ENCODE measurements at regions not wholly inside any gene's neighbourhood (a gene's known extent, or its start where the extent isn't known, plus 50 kb on each side); places are given as distances from the start of the nearest gene placed in this dataset.

DNA sequence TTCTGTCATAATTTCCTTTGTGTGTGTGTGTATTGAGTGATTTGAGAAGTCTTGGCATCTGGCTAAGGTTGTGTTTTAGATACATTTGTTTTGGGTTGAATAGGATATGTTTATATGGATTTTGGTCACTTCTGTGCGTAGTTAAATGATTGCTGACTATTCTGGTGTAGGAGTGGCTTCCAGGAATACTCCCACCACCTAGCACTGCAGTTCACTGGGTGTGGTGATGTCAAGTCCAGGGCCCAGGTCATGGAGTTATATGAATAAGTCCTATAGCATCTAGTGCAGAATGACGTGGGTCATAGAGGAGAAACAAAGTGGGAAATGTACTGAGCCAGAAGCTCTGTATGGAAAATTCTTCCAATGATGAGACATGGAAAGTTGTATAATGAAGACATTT lies 465.4 kb upstream of the CCL2 start:
- no peak for DNase-seq

DNA sequence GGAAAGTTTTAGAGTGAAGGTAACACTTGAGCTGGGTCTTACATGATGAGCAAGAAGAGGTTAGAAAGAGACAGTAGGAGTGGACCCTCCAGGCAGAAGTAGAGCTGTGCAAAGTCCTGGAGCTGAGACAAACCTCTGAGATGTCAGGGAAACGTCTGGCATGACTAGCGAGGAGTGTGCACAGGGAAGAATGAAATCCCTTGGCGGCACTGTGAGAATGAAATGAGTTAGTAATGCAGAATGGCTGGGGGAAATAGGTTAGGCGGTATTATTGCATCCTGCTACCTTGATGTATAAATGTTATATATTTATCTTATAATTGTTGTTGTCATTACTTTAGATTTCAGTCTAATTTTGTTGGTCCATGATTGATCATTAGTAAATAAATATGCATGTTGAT lies 457.9 kb upstream of the CCL2 start:
- no peak for DNase-seq

DNA sequence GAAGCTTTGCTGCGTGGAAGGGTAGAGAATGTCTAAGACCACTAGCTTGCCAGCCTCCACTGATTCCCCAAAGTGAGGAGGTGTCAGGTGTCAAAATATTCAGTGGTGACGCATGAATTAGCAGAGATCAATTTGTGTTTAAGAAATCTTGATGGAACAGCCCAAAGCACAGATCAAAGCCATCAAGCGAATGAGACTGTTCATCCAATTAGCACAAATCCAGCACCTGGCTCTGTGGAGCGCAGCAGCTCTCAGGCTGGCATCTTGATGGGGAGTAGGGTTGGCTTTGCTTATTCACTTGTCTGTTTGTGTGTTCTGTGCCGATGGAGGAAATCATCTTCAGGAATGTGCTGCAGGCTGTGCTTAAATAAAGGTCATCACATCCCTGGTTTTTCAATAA lies 456.8 kb upstream of the CCL2 start:
- no peak for DNase-seq

DNA sequence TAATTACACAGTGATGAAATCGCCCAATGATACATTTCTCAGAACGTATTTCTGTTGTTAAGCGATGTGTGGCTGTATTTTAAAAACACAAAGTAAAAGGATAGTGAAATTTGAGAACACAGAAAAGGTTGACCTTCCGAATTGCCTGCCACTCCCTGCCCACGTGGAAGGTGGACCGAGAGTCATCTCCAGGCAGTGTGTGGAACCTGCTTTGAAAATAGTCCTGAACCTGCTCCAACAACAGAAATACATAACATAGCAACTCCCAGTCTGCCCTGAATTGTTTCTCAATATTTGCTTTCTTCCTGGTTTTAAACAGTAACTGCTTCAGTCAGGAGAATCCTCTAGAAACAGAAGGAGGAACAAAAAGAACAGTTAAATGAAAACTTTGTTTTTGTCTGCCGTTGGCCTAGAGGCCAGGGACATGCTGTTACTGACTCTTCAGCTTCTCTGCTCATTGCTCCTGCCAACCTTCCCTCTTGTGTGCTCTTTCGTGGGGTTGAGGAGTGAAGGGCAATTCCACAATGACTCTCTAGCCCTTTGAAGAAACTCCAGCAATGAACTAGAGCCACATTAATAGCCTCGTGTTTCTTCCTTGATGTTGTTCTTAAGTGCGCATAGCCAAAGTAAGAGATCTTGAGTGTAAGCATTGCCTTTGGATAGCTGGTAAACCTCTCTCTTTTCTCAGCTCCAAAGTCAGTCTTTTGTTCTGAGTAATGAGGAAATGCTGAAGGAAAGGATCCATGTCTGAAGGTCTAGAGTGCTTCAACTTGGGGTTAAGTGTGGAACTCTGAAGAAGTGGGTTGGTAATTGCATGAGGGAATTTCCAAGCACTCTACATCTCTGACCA lies 452.5 kb upstream of the CCL2 start:
- no peak for DNase-seq

DNA sequence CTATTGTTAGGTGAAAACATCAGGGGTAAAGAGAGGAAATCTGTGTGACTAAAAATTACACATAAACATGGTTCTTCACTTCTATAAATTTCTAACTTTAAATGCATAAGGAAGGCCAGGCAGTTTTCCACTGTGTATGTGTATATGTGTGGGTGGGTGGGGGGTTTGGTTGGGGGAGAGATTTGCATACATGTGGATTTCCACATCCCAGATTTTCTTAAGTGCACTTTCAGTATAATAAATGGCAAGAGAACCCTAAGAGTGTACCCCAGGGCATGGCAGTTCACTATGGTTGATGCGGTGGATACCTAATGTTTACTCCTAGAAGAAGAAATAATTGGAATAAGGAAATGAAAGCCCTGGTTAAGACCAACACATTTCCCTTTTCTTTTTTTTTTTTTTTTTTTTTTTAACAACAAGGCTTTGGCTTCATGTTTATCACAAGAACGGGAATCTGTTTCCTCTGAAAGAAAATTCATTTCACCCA lies 451.8 kb upstream of the CCL2 start:
- DNase-seq, result no peak

DNA sequence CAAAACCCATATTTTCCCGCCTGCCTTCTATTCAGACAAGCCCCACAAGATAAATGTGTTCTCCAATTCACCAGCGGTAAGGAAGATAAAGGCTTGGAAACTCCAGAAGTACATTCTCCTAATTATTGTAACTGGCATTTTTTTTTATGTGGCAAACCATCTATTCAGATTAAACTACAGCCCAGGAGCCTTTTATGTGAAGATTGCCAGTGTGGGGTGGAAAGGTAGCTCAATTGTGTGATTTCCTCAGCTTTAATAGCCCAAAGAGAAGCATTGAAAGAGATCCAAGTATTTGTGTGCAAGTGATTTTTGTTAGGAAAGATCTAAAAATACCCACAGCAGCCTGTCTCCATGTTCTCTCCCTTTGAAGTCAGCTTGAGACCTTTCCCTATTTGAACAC lies 451.4 kb upstream of the CCL2 start:
- no peak for DNase-seq

DNA sequence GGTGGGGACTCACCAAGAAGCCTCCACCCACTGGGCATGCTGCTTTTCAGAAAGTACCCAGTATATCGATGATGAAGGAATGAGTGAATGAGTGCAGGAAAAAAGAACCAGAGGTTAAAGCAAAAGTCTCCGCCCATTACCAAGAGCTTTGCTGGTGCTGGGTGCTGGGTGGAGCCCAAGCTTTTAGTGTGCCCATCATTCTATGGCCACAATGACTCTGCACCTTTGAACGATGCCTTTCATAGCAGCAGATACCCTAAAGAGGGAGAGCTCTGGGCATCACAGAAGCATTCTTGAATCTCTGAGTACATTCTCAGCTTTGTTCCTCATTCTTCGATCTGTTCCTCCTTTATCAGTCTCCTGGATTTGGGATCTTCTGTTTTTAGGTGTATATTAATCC lies 450.7 kb upstream of the CCL2 start:
- DNase-seq, result no peak

DNA sequence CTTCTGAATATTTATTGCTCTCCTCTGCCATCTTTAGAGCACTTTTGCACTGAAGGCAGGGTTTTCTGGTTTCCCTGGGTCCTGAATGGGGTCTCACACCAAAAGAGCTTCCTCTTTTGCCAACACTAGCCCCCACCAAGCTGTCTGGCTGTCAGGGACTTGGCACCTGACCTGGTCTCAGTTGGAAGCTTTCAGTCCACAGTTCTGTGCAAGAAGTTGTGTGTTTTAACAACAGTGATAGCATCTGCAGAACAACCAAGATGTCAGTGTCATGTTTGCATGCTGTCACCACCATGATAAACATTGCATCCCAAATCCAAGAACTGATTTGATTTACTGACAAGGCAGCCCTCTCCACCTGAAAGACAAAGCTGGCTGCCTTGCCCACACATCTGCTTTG lies 448.5 kb upstream of the CCL2 start:
- DNase-seq, result no peak

DNA sequence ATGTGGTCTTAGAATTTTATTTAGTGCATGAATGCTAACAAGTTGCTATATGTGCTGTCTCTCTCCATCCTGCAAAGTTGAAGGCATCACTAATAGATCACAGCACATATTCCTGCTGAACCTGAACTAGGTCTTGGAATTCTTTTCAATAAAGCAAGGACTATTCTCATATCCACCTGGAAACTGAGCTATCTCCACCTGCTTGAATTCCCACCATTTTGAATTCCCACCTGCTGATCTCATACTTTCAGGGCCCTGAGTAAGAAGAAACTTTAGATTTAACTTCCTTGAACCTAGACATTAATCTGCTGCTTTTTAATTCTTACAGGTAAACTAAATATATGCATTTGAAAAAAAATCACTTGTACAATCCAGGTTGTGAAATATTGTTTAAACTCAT lies 445.3 kb upstream of the CCL2 start:
- DNase-seq, result no peak

DNA sequence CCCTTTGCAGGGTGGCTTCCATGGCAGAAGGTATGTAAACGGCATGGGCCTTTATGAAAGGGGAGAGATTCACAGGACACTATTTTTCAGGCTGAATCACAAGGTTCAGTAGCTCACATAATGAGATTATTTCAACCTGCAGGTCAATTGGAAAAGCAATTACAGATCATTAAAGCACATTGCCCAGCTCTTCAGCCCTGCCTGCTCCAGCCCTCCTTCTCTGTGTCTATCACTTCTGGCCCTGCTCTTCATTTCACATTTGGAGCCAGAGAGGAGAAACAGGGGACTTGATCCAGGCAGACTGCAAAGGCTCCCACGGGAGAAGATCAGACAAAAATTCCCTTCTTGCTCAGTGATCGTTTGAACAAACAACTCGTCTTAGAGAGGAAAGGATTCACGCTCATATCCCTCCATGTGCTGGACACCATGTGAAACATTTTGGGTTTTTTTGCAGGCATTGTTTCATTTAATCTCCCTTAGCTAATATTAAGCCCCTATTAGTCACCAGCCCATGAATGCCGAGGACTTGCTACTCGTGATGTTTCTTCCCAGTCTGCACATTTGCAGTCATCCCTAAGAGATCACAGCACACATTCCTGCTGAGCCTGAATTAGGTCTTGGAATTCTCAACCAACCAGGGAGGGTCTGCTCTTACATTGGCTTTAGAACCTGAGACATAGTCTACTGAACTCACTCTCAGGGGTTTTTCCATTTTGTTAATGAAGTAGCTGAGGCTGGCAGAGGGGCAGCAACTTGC lies 443.9 kb upstream of the CCL2 start:
- no peak for DNase-seq

DNA sequence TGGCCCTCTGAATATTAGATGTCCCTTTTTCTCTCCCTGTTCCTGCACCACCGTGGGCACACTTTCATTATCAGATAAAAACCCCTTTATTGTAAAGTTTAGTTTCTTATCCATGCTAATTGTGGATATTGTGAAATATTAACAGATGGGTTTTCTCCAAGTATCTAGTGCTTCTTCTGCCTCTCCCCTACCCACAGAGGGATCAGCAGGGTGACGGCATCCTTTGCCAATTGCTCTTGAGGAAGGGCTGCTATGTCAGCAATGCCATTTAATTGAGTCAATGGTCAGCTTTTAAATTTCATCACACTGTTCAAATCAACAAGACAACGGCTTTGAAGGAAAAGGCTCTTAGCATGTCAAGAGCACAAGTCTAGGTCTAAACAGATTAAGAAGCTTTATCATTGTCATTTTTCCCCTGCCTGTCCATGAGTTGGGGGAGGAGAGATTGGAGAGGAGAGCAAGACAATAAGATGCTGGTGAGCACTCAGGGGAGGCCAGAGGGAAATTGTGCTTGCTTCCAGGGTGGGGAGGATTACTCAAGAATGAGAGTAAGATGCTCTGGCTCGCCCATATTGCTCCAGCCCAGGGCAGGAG lies 443.0 kb upstream of the CCL2 start:
- no peak for DNase-seq

DNA sequence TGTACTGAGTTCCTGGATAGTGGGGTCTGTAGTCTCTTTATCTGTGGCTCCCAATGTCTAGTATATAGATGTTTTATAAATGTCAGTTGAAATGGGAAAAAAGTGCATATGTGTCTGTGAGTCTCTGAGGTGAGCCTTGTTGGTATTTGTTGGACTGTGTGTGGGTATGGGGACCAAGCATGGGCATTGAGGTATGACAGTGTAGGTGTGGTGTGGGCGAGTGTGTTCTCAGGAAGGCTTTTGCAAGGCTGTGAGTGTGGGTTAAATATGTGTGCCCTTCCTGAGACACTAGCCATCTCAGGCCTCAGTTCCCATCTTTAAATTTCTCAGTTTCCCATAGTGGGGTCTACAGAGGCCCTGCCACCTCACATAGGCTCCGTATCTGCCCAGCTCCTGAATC lies 440.2 kb upstream of the CCL2 start:
- DNase-seq, result no peak

DNA sequence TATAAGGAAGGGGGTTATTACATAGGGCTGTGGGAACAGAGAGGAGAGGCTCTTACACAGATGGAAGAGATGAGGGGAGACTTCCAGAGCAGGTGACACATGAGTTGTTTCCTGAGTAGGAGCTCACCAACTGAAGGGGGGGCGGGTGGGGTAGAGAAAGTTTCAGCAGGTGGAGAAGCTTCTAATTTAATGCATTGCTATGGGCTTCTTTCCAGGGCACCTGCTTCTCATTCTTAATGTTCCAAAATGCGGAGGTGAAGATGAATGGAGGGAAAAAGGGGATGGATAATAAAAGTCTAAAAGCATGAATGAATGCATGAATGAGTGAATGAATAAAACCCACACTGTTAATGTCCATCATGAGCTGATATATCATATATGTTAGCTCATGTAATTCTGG lies 439.0 kb upstream of the CCL2 start:
- no peak for DNase-seq

DNA sequence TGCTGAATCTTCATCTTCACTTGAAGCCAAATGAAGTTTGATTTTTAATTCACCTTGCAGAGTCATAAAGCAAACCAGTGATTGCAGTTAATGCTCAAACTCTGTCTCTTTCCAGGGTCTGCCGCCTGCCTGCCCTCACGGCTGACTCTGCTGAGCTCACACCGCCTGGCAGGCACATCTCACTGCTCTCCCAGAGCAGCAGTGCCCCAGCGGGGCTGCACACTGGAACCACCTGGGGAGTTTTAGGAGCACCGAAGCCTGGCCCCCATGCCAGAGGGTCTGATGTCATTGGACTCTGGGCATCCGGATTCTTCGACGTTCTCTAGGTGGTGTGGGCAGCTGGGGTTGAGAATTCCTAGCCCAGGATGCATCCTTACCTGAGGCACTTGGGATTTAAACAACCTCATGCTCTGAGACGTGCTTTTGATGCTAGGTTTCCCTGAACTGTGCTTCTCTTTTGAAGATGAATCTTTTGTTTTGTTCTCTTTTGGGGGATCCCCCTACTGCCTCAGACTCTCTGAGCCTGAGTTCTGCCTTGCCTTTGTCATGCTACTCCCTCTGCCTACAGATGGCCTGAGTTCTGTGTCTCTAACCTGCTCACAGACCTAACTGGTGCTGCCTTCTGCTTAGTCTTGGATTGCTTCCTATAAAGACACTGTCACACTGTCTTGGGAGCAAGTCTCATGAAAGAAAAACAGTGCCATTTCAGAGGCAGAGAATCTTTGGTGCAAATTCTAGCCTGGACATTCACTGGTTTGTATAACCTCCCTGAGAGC lies 438.1 kb upstream of the CCL2 start:
- no peak for DNase-seq

DNA sequence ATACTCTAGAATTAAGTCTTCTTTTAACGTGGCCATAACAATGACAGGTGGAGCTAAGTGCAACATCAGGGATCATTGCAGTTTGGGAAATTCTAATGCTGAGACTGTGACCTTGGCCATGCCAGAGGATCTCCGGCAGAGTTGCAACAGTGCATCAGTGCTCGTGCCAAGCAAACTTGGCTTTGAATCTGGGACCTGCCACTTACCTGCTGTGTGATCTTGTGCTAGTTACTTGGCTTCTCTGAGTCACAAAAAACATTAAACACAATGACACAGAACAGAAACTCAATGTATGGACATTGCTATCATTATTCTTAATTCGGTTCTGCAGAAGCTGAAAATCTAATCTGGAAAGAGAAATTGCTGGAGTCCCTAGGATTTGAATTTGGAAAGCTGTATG lies 435.5 kb upstream of the CCL2 start:
- DNase-seq, result no peak

DNA sequence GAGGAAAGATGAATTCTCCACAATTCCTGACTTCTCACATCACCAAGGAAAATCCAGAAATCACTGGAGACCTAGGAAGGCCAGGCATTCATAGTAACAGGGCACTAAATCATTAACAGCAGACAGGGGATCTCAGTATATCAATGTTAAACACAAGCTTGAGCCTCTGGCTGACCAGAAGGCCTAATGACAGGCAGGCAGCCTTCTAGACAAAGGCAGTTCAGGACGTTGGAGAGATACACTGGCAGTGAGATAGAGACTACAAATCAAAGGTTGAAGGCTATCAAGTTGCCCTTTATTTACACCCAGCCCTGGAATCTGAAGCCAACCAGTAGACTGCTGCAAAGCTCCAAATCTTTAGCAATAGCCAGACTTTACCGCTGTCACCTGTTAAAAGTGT lies 422.8 kb upstream of the CCL2 start:
- DNase-seq, result no peak

DNA sequence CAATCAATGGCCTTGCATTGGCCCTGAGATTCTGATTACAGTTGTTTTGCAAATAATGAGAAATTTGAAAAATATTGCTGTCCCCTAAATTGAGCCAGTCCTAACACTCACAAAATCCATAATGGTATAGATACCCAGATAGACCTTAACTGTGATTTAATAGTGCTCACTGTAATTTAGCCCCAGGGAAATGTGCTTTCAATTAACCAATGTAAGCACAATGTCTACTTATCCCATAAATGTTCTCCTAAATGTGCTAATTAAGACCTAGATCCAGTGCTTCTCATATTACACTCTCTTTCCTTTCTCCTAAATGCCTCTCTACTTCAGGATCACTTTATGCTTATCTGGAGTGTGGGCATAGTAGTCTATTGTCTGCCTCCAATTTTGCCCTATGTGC lies 417.8 kb upstream of the CCL2 start:
- DNase-seq, result no peak

DNA sequence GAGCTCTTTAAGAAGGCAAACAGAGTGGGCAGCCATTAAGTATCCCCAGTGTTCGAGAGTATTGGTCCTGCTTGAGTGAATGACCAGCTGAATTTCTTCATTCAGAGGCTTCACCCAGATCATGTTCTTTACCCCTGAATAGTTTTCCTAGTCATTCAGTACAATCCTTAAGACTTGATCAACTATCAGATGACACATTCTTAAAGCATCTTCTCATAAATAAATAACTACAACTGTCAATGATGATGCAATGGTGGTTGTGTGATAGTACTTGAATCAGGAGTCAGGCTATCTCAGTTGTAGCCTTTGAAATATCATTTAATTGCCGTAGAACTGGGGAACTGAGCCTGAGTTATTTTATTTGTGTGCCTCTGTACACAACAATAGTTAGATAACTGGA lies 416.8 kb upstream of the CCL2 start:
- DNase-seq, result no peak

DNA sequence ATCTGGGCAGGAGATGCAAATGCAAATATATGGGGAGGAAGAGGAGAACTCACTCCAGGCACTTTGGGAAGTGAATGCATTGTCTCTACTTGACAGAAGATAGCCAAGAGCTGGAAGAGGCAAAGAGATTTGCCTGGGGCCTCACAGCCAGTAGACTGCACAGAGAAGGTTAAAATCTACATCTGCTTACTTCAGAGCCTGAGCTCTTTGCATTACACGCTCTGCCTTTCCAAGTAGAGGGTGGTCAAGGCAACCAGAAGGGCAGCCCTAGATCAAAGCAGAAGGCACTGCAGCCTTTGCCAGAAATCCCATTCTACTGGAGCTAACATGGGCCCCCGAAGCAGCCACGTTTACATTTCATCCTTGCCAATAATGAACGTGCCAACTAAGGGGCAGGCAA lies 407.2 kb upstream of the CCL2 start:
- no peak for DNase-seq

DNA sequence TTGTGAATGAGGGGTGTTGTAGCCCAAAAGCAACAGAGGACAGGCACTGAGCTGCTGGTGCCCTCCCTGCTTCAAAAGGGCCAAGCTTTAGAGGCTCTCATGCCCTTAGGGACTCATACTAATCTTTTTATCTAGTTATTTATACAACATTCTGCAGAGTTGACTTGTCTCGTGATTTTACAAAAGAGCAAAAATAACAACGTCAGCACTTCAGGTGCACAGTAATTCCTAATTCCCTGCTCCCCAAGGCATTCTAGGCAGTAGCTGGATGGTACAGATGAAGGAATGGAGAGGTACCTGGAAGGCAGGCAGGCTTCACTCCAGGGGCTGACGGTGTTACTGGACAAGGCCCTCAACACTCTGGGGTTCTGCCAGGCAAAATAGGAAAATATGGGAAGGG lies 406.7 kb upstream of the CCL2 start:
- no peak for DNase-seq

DNA sequence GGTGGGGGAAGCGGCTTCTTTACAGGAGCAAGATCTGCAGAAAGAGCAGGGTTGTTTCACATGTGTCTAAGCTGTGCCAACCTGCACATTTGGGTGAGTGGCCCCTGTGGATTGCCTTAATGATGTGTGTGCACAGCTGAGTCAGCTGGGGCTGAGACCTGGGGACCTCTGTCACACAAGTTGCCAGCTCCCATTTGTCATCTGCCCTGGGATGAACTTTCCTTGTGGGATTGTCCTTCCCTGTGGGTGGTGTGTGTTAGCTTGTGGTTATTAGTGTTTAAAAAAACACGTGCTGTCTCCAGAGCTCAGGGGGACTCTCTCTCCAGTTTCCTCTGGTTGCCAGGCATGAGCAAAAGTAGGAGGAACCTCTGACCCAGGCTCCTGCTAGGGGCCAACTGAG lies 400.5 kb upstream of the CCL2 start:
- no peak for DNase-seq

DNA sequence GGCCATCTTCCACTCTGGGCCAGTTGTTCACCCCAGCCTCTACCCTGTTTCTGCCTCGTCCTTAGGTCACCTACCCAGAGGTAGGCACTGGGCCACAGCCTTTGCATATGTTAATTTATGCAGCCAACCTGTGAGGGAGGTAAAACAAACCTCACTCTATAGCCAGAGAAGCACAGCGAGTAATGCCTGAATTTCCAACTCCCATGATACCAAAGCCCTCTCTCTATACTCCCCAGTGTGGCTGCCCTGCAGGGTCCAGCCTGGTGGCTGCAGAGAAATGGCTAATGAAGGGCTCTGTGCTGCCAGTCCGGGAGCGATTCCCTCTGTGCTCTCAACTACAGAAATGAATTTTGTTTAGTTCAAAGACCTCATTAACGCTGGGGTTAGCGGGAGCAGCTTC lies 397.0 kb upstream of the CCL2 start:
- DNase-seq, result no peak

DNA sequence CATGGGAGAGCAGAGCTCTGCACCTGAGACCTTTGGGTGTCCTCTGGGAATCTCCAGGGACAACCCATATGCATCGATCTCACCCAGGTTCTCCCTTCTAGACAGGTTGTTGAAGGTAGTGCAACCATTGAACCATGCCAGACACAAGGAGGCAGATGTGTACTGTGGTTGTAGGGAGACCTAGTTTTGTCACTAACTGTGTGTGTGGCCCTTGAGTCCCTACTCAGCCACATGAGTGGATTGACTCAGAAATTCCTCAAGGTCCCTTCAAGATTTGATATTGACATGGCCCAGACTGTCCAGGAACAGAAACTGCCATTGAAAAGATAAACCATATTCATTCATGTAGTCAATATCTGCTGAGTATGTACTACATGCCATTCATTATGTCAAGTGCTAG lies 396.4 kb upstream of the CCL2 start:
- DNase-seq, result no peak

Measured in SHP77 (cell line).